Lung (tissue), 11 donors: ENCODE measurements at regions not wholly inside any gene's neighbourhood (a gene's known extent, or its start where the extent isn't known, plus 50 kb on each side); places are given as distances from the start of the nearest gene placed in this dataset.

ENCODE experiments used
- ATAC-seq: fragments of 200-7000 bp; cut with Tn5 transposase; one replicate; pipeline ENCODE4 v1.9.1; 2020; ENCODE audit warnings: moderate number of reproducible peaks; ENCODE audit not compliant: insufficient read depth, low FRiP score
- DNase-seq, 3 donors: peaks; one replicate each; pipeline ENCODE4 v3.0.0-alpha.2; 2013 to 2017
- H3K27ac ChIP-seq, 2 donors: one replicate each; pipeline ENCODE4 v1.5.1; 2013; ENCODE audit warnings: mild to moderate bottlenecking in 2 of 2, moderate library complexity in 2 of 2, control low read depth in 1 of 2, inconsistent platforms in 1 of 2, low read depth in 1 of 2, low read length in 1 of 2
- H3K27me3 ChIP-seq, 3 donors: one replicate each; pipeline ENCODE4 v1.5.1; 2013; ENCODE audit warnings: low read length in 2 of 3; ENCODE audit not compliant: control insufficient read depth in 3 of 3, insufficient read depth in 3 of 3
- H3K36me3 ChIP-seq, 4 donors: one replicate each; pipeline ENCODE4 v1.5.1; 2013; ENCODE audit warnings: low read length in 4 of 4, mild to moderate bottlenecking in 1 of 4, moderate library complexity in 1 of 4; ENCODE audit not compliant: control insufficient read depth in 4 of 4, insufficient read depth in 4 of 4
- H3K4me1 ChIP-seq, 5 donors: one replicate each; pipeline ENCODE4 v1.5.1; 2013; ENCODE audit warnings: low read length in 5 of 5, mild to moderate bottlenecking in 2 of 5, moderate library complexity in 1 of 5; ENCODE audit not compliant: control insufficient read depth in 5 of 5, insufficient read depth in 5 of 5
- H3K4me3 ChIP-seq: one replicate; pipeline ENCODE4 v1.5.1; 2013; ENCODE audit warnings: mild to moderate bottlenecking, control low read depth, moderate library complexity
- H3K9ac ChIP-seq, 2 donors: one replicate each; pipeline ENCODE4 v1.5.1; 2013; ENCODE audit warnings: low read length in 2 of 2, control low read depth in 1 of 2; ENCODE audit not compliant: insufficient read depth in 1 of 2
- H3K9me3 ChIP-seq, 4 donors: one replicate each; pipeline ENCODE4 v1.5.1; 2013; ENCODE audit warnings: low read length in 3 of 4, mild to moderate bottlenecking in 1 of 4, moderate library complexity in 1 of 4; ENCODE audit not compliant: control insufficient read depth in 4 of 4, insufficient read depth in 3 of 4
- CTCF ChIP-seq: IDR thresholded peaks from 2 replicates; pipeline ENCODE4 v1.5.1; 2012; ENCODE audit warnings: mild to moderate bottlenecking; ENCODE audit errors: control extremely low read depth, extremely low read depth
- WGBS, 2 donors: extraction: QIAGEN DNeasy Blood & Tissue Kit; methylation state at CpG; one replicate each; pipeline ENCODE4 v1.1.7; 2013; 5-methylcytosine and 5-hydroxymethylcytosine counted together
- donor health status: control.
- donor health status: control.
- donor health status: Bipolar disorder and iron deficiency.
- donor health status: healthy.
- donor health status: DM: yes; HTN: yes; CAD: no.

GRCh38 chr2:51734115-51734514 lies 702.2 kb upstream of the NRXN1 start:
- no peaks in the 10 kb centered on the region for H3K4me1 ChIP-seq
- H3K27me3 ChIP-seq, result no peaks in the 10 kb centered on the region
- no peaks in the 10 kb centered on the region for H3K36me3 ChIP-seq
- ATAC-seq, result no peak
- no peak overlapping the region for H3K9ac ChIP-seq
- H3K9me3 ChIP-seq, result no peaks in the 10 kb centered on the region
- DNase-seq, result peak in 1 of 3 donors; percentile 43
- 86% methylated on average over 1 of the region's 1 CpG for WGBS, 2 donors
- no peak overlapping the region for H3K4me3 ChIP-seq
- TF ChIP-seq CTCF, result no peak
- H3K27ac ChIP-seq, result no peak overlapping the region

DNA sequence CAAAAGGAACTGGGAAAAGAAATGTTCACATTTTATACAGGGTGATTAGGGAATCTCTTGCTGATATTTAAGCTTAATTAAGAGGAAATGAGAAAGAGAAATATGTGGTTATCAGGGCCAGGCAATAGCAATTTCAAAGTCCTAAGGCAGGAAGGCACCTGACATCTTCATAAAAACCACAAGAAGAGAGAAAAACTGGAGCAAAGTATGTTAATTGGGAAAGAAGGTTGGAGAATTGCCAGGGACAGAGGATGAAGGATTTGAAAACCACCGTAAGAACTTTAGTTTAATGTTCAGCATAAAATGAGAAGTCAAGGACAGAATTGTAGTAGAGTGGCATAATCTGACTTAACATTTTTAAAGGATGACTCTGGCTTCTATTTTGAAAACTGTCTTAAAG lies 691.8 kb upstream of the NRXN1 start:
- 0 to 45% methylated on average over 1 of the region's 1 CpG for WGBS, 2 donors
- DNase-seq (no peak), ATAC-seq (no peak)

GRCh38 chr2:51722311-51722710 lies 690.4 kb upstream of the NRXN1 start:
- no peaks in the 10 kb centered on the region for H3K27me3 ChIP-seq
- ATAC-seq, result no peak
- DNase-seq, result no peak
- H3K9me3 ChIP-seq, result no peaks in the 10 kb centered on the region
- no peak overlapping the region for H3K9ac ChIP-seq
- H3K4me3 ChIP-seq, result no peak overlapping the region
- no peaks in the 10 kb centered on the region for H3K4me1 ChIP-seq
- no peaks in the 10 kb centered on the region for H3K36me3 ChIP-seq
- no peak for TF ChIP-seq CTCF
- no peak overlapping the region for H3K27ac ChIP-seq
- WGBS, 2 donors, result 64 to 66% methylated on average over 1 of the region's 1 CpG

More for the DNA sequence above, 691.8 kb upstream of the NRXN1 start:
- H3K9ac ChIP-seq, result no peak overlapping the region
- no peak for TF ChIP-seq CTCF
- no peak overlapping the region for H3K27ac ChIP-seq
- no peaks in the 10 kb centered on the region for H3K4me1 ChIP-seq
- no peaks in the 10 kb centered on the region for H3K9me3 ChIP-seq
- H3K36me3 ChIP-seq, result no peaks in the 10 kb centered on the region
- H3K4me3 ChIP-seq, result no peak overlapping the region
- no peaks in the 10 kb centered on the region for H3K27me3 ChIP-seq

DNA sequence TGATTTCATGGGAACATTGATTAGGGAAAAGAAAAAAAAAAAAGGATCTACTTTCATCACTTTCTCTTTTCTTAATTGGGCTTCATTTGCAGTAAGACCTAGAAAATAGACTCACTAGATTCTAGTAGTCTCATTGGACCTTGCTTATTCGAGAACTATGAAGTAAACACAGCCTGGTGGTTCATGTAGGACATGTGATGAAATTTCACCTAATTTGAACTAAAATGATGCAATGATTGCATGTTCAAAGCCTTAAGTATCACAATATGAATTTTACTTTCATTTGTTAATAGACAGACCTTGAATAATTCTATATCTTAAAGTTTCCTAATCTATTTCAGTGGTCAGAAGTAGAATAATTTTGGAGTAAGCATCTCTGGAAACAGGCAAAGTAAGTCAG lies 688.9 kb upstream of the NRXN1 start:
- Histone ChIP-seq H3K27me3 (no peaks in the 10 kb centered on the region), H3K9ac (no peak overlapping the region), H3K9me3 (no peaks in the 10 kb centered on the region), H3K36me3 (no peaks in the 10 kb centered on the region), H3K27ac (no peak overlapping the region), H3K4me3 (no peak overlapping the region), H3K4me1 (no peaks in the 10 kb centered on the region)
- no peak for ATAC-seq
- no peak for TF ChIP-seq CTCF
- DNase-seq, result no peak
- 67 to 87% methylated on average over 1 of the region's 1 CpG for WGBS, 2 donors
